GM12801 (cell line): ENCODE measurements at regions not wholly inside any gene's neighbourhood (a gene's known extent, or its start where the extent isn't known, plus 50 kb on each side); places are given as distances from the start of the nearest gene placed in this dataset.

Experiments
- TF ChIP-seq, protein P1 (sequence below): IDR thresholded peaks from one replicate; pipeline ENCODE4 v1.5.1; 2011; ENCODE audit warnings: control low read depth; ENCODE audit not compliant: insufficient read length; ENCODE audit errors: extremely low read depth

DNA sequence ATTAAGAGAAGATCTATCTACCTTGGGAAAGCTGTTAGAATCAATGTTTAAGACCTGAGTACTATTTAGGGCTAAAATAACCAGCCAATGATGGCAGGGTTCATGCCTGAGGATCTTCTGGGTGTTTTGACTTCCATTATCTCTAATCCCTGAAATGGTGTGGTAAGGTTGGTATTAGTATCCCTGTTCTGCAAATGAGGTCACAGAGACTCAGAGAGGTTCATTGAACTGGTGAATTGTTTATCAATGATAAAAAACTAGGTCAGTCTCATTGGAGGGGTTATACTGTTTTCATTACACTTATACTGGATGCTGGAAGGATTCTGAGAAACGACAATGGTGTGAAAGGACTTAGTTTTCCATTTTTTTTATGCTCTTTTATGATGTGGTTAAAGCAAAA, 264.8 kb downstream of the KLF5 start:
- TF ChIP-seq, protein P1, sequence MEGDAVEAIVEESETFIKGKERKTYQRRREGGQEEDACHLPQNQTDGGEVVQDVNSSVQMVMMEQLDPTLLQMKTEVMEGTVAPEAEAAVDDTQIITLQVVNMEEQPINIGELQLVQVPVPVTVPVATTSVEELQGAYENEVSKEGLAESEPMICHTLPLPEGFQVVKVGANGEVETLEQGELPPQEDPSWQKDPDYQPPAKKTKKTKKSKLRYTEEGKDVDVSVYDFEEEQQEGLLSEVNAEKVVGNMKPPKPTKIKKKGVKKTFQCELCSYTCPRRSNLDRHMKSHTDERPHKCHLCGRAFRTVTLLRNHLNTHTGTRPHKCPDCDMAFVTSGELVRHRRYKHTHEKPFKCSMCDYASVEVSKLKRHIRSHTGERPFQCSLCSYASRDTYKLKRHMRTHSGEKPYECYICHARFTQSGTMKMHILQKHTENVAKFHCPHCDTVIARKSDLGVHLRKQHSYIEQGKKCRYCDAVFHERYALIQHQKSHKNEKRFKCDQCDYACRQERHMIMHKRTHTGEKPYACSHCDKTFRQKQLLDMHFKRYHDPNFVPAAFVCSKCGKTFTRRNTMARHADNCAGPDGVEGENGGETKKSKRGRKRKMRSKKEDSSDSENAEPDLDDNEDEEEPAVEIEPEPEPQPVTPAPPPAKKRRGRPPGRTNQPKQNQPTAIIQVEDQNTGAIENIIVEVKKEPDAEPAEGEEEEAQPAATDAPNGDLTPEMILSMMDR = no peak

DNA sequence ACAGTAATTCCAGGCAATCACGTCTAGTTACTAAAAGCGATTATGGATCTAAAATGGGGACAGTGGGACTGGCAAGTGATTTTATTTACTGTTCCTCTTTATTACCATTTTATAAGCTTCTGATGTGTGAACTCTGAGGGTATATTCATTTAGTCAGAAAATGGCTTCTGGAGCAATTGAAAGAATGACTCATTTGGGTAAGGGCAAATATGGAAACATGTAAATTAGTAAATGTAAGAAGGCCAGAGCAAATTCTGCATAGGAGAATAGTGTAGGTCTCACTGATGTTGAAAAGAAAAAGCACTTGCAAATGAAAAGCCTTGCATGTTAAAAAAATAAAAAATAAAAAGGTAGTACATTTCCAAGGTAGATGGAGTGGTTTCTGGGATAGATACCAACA, 262.2 kb downstream of the KLF5 start:
- TF ChIP-seq, protein P1 = no peak

DNA sequence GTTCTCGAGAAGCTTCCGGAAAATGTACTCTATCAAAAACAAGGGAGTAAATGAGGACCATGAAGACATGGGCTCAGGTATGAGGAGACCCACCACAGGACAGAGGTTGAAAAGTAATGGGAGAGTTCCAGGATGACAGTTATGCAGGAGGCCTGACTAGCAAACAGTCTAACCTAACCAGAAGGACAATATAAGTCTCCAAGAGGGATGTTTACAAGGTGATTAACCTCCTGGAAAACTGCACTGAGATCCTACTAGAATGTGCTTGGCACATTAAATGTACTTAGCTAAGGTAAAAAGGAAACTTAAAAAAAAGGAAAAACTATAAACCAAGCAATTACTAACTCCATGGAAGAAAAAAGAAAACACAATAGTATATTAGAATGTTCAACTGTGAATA, 258.3 kb downstream of the KLF5 start:
- TF ChIP-seq, protein P1 = no peak

DNA sequence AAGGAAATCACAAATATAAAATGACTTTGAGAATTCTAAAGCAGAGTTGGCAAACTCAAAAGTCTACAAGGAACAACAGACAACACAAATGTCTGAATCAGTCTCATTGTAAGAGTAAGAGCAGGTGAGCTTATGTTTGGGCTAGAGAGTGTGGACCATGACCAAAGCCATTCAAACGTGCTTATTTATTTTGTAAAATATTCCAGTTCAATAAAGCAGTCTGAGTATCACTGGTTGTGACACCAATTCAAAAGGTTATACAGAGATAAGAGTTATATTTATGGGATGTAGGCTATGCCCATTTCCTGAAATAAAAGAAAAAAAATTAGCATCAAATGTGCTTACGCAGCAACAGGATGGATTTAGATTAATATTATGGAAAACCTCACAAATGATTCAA, 251.6 kb downstream of the KLF5 start:
- TF ChIP-seq, protein P1 = no peak

DNA sequence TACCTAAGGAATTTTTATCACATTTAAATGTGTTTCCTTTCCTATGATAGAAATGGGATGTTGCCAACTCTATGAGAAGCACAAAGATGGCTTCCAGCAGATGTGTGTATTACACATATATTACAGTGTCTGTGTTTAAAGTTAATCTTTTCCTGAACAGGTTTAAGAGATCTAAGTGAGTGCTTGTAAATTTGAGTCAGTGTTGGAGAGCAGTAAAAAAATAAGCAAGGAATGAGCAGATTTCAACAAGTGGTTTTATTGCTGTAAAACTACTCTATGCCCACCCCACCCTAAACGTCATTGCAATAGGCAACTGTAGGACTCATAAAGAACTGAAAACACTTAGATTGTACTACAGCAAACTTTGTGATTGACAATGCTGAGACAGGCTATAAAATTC, 248.7 kb downstream of the KLF5 start:
- TF ChIP-seq, protein P1 = no peak

DNA sequence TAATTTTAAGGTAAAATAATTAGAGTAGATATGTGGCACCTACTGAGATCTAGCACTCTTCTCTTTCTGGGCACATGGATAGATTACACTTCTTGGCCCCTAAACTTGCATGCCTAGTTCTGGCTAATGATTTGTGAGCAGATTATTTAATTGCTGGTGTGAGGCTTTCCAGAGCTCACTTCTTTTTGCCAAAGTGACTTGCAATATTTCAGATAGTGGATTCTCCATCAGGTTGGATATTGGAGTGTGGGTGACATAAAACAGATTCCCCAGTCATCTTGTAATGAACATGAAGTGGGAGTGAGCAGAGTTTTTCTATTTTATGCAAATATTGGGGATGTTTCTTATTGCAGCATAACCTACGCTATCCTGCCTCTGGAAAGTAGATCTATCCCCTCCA, 247.9 kb downstream of the KLF5 start:
- TF ChIP-seq, protein P1 = no peak

DNA sequence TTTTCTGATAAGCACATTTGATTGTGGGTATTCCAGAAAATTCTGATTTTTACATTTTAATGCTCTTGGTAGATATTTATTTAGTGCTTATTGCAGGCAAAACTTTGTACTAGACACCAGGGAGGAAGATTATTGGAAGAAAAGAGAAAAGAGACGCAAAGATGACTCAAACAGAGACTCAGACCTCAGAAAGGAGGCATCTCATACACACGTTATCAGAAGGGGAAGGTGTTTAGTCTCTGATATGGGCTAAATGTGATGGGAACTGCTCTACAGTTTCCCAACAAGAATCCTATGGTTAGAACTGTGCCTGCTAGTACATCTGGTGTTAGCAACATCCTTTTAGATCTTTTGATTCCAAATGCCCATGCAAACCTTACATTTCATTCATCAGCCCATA, 245.6 kb downstream of the KLF5 start:
- TF ChIP-seq, protein P1 = no peak

DNA sequence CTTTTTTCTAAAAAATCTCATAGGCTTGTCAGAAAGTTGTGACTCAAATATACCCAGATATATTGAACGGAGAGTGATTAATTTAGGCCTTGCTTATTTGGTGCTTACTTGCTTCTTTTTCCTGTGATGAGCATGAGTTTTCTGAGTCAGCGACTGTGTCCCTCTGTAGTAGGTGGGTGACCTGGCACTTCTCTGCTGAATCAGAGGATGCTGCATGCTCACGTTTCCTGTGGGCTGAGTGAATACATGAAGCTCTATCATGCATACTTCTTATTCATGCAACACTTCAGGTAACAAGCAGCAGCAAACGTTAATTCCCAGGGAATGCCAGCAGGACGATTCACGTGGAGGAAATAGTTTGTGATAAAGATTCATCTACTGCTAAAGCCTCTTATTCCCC, 245.0 kb downstream of the KLF5 start:
- TF ChIP-seq, protein P1 = no peak
